GM12892 (cell line): ENCODE measurements at regions not wholly inside any gene's neighbourhood (a gene's known extent, or its start where the extent isn't known, plus 50 kb on each side); places are given as distances from the start of the nearest gene placed in this dataset.

ENCODE experiments used
- POLR2A ChIP-seq: IDR thresholded peaks from 2 replicates; pipeline ENCODE4 v1.6.1; 2011; ENCODE audit warnings: low read depth, low read length, control low read depth
- POLR2AphosphoS5 ChIP-seq: IDR thresholded peaks from 2 replicates; pipeline ENCODE4 v1.6.1; 2011; ENCODE audit warnings: low read depth, low read length, control low read depth
- TAF1 ChIP-seq: IDR thresholded peaks from 2 replicates; pipeline ENCODE4 v1.6.1; 2011; ENCODE audit warnings: low read depth, mild to moderate bottlenecking, control low read depth, low read length, borderline replicate concordance

- TF ChIP-seq POLR2AphosphoS5 (no peak), POLR2A (no peak), TAF1 (no peak)
Observed at GRCh38 chr5:92374859-92375258, 991.7 kb upstream of the ARRDC3 start.
